Inflammatory macrophage treated with lipopolysaccharide for 4 hours (primary cell): ENCODE measurements at regions not wholly inside any gene's neighbourhood (a gene's known extent, or its start where the extent isn't known, plus 50 kb on each side); places are given as distances from the start of the nearest gene placed in this dataset.
A peak's percentile ranks its signal among the peaks of the same experiment; 100 is the strongest.

Source experiments
- DNase-seq: peaks from one replicate; pipeline ENCODE4 v3.0.0-alpha.2; 2020

- DNase-seq = no peak
These were observed 1160.1 kb downstream of the NLGN4X start for GRCh38 chrX:5068550-5068949.

- no peak for DNase-seq
These were observed 1170.9 kb downstream of the NLGN4X start for GRCh38 chrX:5057786-5058185.

- no peak for DNase-seq
These were observed 1173.8 kb downstream of the NLGN4X start for GRCh38 chrX:5054852-5055251.

GRCh38 chrX:5051831-5052491 is 1176.7 kb downstream of the NLGN4X start:
- DNase-seq = peak; percentile 54

- DNase-seq = no peak
These were observed 1186.1 kb downstream of the NLGN4X start for GRCh38 chrX:5042563-5042962.

- DNase-seq = no peak
These were observed 1196.9 kb downstream of the NLGN4X start for GRCh38 chrX:5031792-5032191.

- DNase-seq = no peak
These were observed 1213.2 kb downstream of the NLGN4X start for GRCh38 chrX:5015451-5015850.

GRCh38 chrX:4994855-4995254 is 1233.8 kb downstream of the NLGN4X start:
- DNase-seq = no peak

GRCh38 chrX:4978613-4979012 is 1250.1 kb downstream of the NLGN4X start:
- DNase-seq = no peak

- DNase-seq = no peak
These were observed 1257.0 kb downstream of the NLGN4X start for GRCh38 chrX:4971646-4972045.

GRCh38 chrX:4964112-4964511 is 1250.7 kb upstream of the PRKX start:
- no peak for DNase-seq

- DNase-seq = no peak
These were observed 1250.0 kb upstream of the PRKX start for GRCh38 chrX:4963432-4963831.

GRCh38 chrX:4944767-4945166 is 1231.3 kb upstream of the PRKX start:
- DNase-seq = no peak

- peak; percentile 6 for DNase-seq
These were observed 1222.9 kb upstream of the PRKX start for GRCh38 chrX:4936315-4936714.

GRCh38 chrX:4935846-4936245 is 1222.4 kb upstream of the PRKX start:
- peak; percentile 81 for DNase-seq

- DNase-seq = peak; percentile 62
These were observed 1222.0 kb upstream of the PRKX start for GRCh38 chrX:4935401-4935800.

GRCh38 chrX:4932790-4933189 is 1219.3 kb upstream of the PRKX start:
- no peak for DNase-seq

- DNase-seq = no peak
These were observed 1217.0 kb upstream of the PRKX start for GRCh38 chrX:4930426-4930825.

- no peak for DNase-seq
These were observed 1212.5 kb upstream of the PRKX start for GRCh38 chrX:4925911-4926310.

- peak; percentile 40 for DNase-seq
These were observed 1195.9 kb upstream of the PRKX start for GRCh38 chrX:4909348-4909747.

- DNase-seq = peak; percentile 1
These were observed 1192.1 kb upstream of the PRKX start for GRCh38 chrX:4905576-4905975.

- no peak for DNase-seq
These were observed 1167.8 kb upstream of the PRKX start for GRCh38 chrX:4881277-4881676.

GRCh38 chrX:4878640-4879039 is 1165.2 kb upstream of the PRKX start:
- DNase-seq = no peak

GRCh38 chrX:4876268-4876667 is 1162.8 kb upstream of the PRKX start:
- DNase-seq = peak; percentile 0

- no peak for DNase-seq
These were observed 1138.1 kb upstream of the PRKX start for GRCh38 chrX:4851534-4851933.

- DNase-seq = no peak
These were observed 1136.9 kb upstream of the PRKX start for GRCh38 chrX:4850312-4850711.
